Naive B cell (primary cell): ENCODE measurements at regions not wholly inside any gene's neighbourhood (a gene's known extent, or its start where the extent isn't known, plus 50 kb on each side); places are given as distances from the start of the nearest gene placed in this dataset.

Experiments
- ATAC-seq, 2 donors: fragments of 150-1000 bp; cut with Tn5 transposase; 2 replicates each; pipeline ENCODE4 v1.10.0; 2021; ENCODE audit warnings: low read depth in 2 of 2, mild to moderate bottlenecking in 2 of 2, moderate library complexity in 2 of 2
- DNase-seq: peaks from one replicate; pipeline ENCODE4 v3.0.0; 2022
- H3K27ac Mint-ChIP-seq, 6 donors: one replicate each; pipeline ENCODE4 v1.8.0; 2020 to 2022; ENCODE audit warnings: mild to moderate bottlenecking in 6 of 6, mixed read lengths in 6 of 6, moderate library complexity in 5 of 6, inconsistent platforms in 2 of 6
- H3K27me3 Mint-ChIP-seq, 3 donors: one replicate each; pipeline ENCODE4 v1.8.0; 2021 to 2022; ENCODE audit warnings: mixed read lengths in 3 of 3, mild to moderate bottlenecking in 1 of 3
- H3K36me3 Mint-ChIP-seq, 2 donors: one replicate each; pipeline ENCODE4 v1.8.0; 2020 to 2022; ENCODE audit warnings: mixed read lengths in 2 of 2, inconsistent platforms in 1 of 2, mild to moderate bottlenecking in 1 of 2
- H3K4me1 Mint-ChIP-seq, 3 donors: one replicate each; pipeline ENCODE4 v1.8.0; 2020 to 2022; ENCODE audit warnings: mixed read lengths in 3 of 3, inconsistent platforms in 1 of 3, mild to moderate bottlenecking in 1 of 3, moderate library complexity in 1 of 3
- H3K4me3 Mint-ChIP-seq, 8 donors: one replicate each; pipeline ENCODE4 v1.8.0; 2020 to 2022; ENCODE audit warnings: mild to moderate bottlenecking in 8 of 8, mixed read lengths in 8 of 8, moderate library complexity in 8 of 8, inconsistent platforms in 2 of 8
- H3K9me3 Mint-ChIP-seq, 7 donors: one replicate each; pipeline ENCODE4 v1.8.0; 2020 to 2022; ENCODE audit warnings: mixed read lengths in 7 of 7, mild to moderate bottlenecking in 5 of 7, inconsistent platforms in 2 of 7, moderate library complexity in 1 of 7

DNA sequence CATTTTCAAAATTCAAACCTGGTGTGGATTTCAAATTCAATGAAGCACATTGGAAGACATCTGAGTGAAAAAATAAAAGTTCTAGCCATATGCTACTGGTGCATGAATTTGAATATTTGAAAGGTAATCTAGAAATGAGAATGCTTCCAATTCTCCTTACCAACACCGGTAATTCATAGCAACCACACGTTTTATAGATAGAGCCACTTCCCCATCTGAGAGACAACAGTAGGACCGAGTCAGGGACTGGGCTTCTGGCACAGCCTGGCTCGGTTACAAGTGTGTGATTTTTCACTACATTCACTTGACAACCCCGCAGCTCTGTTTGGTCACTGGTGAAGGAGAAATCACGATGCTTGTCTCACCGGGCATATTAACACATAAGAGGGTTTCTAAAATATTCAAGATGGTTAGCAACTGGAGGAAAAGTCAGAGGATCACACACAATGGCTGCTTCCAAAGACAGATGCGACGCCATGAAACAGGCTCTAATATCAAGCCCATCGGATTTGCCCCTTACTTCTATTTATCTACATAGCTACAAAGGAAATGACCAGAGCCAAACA is 86.5 kb upstream of the FOXN3 start:
- Mint-ChIP-seq H3K27me3 (no peaks in the 10 kb centered on the region), H3K4me1 (peaks cover 22 to 38% (median 29%) of the 10 kb centered on the region in 3 donors), H3K4me3 (peak overlapping the region in 1 of 8 donors; percentile 41), H3K27ac (peak overlapping the region in 4 of 6 donors; percentile 72 to 84 (median 82)), H3K36me3 (peaks cover 6 to 8% of the 10 kb centered on the region in 2 donors), H3K9me3 (no peaks in the 10 kb centered on the region)
- DNase-seq (no peak), ATAC-seq (peak; percentile 46 to 73)

- H3K4me3 Mint-ChIP-seq = no peak overlapping the region
- peak overlapping the region in 2 of 6 donors; percentile 27 to 72 for H3K27ac Mint-ChIP-seq
- H3K36me3 Mint-ChIP-seq = peaks cover 6 to 8% of the 10 kb centered on the region in 2 donors
- no peak for ATAC-seq
- no peaks in the 10 kb centered on the region for H3K9me3 Mint-ChIP-seq
- H3K27me3 Mint-ChIP-seq = no peaks in the 10 kb centered on the region
- peaks cover 18 to 33% (median 29%) of the 10 kb centered on the region in 3 donors for H3K4me1 Mint-ChIP-seq
- no peak for DNase-seq
Measured at GRCh38 chr14:89502966-89503365, 85.9 kb upstream of the FOXN3 start.

DNA sequence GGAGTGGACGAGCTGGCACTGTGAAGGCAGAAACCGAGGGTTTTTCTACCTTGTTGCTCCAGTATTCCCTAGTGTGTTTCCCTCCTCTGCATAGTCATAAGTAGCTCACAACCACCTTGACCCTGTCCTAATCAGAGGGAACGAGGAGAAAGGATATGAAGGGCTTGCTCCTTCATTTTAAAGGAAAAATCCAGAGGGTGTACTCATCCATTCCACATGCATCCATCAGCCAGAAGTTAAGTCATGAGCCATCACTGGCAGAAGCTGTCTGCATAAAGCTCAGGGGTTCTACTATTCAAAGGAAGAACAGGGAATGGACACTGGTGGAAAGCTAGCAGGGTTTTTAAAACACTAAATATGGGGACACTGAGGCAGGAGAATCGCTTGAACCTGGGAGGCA is 84.3 kb upstream of the FOXN3 start:
- Mint-ChIP-seq H3K4me1 (peaks cover 22 to 30% (median 29%) of the 10 kb centered on the region in 3 donors), H3K27ac (no peak overlapping the region), H3K9me3 (no peaks in the 10 kb centered on the region), H3K36me3 (peaks cover 6 to 8% of the 10 kb centered on the region in 2 donors), H3K4me3 (no peak overlapping the region), H3K27me3 (no peaks in the 10 kb centered on the region)
- ATAC-seq (no peak), DNase-seq (no peak)

DNA sequence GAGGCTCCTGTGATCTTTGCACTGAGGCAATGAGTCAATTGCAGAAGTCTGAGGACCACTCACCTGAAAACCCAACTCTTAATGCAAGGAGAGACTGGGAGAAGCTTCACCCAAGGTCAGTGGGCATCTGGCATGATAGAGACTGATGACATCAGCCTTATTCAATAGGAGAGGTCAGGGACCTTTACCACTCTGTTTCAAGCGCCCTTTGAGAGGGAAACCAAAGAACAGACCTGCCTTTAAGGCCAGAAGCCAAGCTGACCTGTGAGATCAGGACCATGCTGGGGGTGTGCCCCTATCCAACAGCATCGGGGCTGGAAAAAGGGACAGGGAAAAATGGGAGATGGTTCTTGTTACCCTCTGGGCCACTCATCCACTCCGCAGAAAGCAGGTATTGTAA is 83.3 kb upstream of the FOXN3 start:
- Mint-ChIP-seq H3K9me3 (no peaks in the 10 kb centered on the region), H3K27ac (peak overlapping the region in 2 of 6 donors; percentile 51 to 52), H3K27me3 (no peaks in the 10 kb centered on the region), H3K4me1 (peaks cover 26 to 39% (median 37%) of the 10 kb centered on the region in 3 donors), H3K36me3 (peaks cover 6 to 8% of the 10 kb centered on the region in 2 donors), H3K4me3 (no peak overlapping the region)
- no peak for DNase-seq
- no peak for ATAC-seq

DNA sequence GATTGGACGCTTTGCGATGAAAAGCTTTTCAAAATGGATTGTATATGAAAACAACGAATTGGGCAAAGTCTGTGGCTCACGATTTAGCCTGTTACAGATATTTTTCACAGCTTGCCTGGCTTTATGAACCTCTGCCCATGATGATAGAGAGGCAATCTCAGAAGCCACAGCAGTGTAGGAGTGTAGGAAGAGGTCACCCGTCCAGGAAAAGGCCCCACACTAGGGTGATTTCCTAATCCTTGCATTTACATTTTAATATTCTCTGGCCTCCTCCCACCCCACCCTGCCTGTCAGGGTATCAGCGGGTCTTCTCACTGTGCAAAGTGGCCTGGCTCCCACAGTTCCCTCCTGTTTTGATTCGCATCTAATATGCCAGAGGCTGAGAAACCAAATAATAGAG is 81.8 kb upstream of the FOXN3 start:
- H3K9me3 Mint-ChIP-seq = no peaks in the 10 kb centered on the region
- DNase-seq (no peak), ATAC-seq (no peak)
- H3K4me3 Mint-ChIP-seq = no peak overlapping the region
- peak overlapping the region in 3 of 6 donors; percentile 44 to 83 (median 47) for H3K27ac Mint-ChIP-seq
- H3K4me1 Mint-ChIP-seq = peaks cover 26 to 39% (median 37%) of the 10 kb centered on the region in 3 donors
- peaks cover 6 to 8% of the 10 kb centered on the region in 2 donors for H3K36me3 Mint-ChIP-seq
- no peaks in the 10 kb centered on the region for H3K27me3 Mint-ChIP-seq

GRCh38 chr14:89495718-89496117 is 78.7 kb upstream of the FOXN3 start:
- no peak for ATAC-seq
- H3K36me3 Mint-ChIP-seq = peaks cover under 1 to 6% of the 10 kb centered on the region in 2 donors
- no peak for DNase-seq
- H3K27me3 Mint-ChIP-seq = no peaks in the 10 kb centered on the region
- H3K9me3 Mint-ChIP-seq = no peaks in the 10 kb centered on the region
- H3K4me1 Mint-ChIP-seq = peaks cover 31 to 35% (median 34%) of the 10 kb centered on the region in 3 donors
- peak overlapping the region in 1 of 8 donors; percentile 20 for H3K4me3 Mint-ChIP-seq
- peak overlapping the region; percentile 21 to 98 (median 92) for H3K27ac Mint-ChIP-seq

DNA sequence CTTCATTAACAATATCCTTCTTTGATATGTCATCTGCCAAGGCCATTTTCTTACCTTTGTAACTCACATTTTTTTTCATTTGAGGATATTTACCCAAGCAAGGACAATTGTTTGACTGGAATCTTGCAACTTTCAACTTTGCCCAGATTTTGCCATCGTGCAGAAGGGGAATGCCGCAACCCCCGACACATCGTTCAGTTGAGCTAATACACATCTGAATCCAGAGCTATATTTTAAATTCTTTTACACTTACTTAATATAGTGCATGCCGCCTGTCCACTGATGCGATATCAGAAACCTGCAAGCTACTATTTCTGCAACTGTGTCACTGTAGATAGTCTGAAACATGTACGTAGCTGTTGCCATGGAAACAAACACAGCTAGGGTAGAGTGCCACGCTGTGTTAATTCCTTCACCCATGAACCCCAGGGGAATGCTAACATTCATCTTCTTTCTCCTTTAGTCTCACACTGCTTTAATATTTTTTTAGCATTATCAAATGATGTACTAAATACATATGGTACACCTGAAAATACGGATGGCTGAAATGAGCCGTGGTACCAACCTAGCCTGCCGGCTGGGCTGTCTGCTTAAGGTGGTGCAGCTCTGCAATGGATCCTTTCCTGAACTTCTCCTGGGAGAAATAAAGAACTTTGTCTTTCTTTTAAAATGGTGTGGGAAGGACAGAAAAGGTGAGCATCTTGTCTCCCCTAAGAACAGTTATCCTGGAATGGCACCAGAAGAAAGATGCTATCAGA is 77.0 kb upstream of the FOXN3 start:
- peak overlapping the region; percentile 45 to 84 (median 62) for H3K4me3 Mint-ChIP-seq
- DNase-seq (peak; percentile 81), ATAC-seq (peak; percentile 99)
- H3K27ac Mint-ChIP-seq = peak overlapping the region; percentile 91 to 98 (median 95)
- peaks cover 31 to 40% (median 37%) of the 10 kb centered on the region in 3 donors for H3K4me1 Mint-ChIP-seq
- H3K36me3 Mint-ChIP-seq = no peaks in the 10 kb centered on the region
- no peaks in the 10 kb centered on the region for H3K9me3 Mint-ChIP-seq
- H3K27me3 Mint-ChIP-seq = no peaks in the 10 kb centered on the region

DNA sequence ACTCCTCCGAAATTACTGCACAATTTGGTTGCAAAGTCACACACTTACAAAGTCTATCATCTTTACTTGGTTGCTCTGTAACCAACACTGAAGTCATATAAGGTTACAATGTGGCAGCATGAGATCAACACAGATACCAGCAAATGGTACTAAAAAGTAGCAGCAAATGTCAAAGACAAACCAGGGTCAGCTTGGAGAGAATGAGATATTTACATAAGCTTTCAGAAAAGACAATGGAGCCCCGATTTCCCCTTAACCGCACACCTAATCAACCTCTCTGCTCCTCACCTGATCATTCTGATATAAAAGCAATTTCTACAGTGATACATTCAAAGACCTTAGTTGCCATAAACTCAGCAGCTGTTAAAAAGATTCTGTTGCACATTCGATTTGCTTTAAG is 76.4 kb upstream of the FOXN3 start:
- Mint-ChIP-seq H3K9me3 (no peaks in the 10 kb centered on the region), H3K36me3 (no peaks in the 10 kb centered on the region), H3K27me3 (no peaks in the 10 kb centered on the region), H3K4me3 (peak overlapping the region; percentile 30 to 84 (median 59)), H3K4me1 (peaks cover 31 to 40% (median 37%) of the 10 kb centered on the region in 3 donors), H3K27ac (peak overlapping the region; percentile 71 to 98 (median 94))
- no peak for DNase-seq
- ATAC-seq = no peak

DNA sequence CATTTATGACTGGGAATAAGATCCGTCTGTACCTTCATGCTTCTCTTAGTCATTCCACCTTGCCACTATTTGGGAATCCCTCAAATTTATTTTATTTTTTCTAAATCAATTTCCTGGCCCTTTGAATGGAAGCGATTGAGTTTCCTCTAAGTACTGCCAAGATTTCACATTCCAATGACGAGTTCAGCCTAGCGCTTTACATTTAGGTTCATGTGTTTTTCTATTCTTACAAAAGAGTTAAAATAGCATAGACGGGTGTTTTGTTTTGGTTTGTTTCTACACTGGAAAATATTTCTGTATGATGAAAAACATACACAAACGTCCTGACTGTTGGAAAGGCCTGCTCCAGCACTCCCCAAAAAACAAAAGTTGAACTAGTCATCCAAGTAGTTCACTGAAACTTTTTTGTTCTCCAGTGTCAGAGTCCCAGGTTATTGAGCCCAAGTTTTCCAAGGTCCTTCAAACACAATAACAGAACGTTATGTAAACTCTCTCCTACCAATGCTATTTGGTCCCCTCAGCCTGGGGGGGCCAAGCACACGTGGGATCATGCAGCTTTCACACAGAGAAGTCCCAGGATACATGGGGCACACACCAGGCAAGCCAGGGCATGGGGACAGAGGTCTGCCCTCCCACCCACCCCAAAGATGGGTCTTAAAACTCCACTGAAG is 74.8 kb upstream of the FOXN3 start:
- peaks cover 36 to 44% (median 41%) of the 10 kb centered on the region in 3 donors for H3K4me1 Mint-ChIP-seq

GRCh38 chr14:89490466-89490865 is 73.4 kb upstream of the FOXN3 start:
- H3K27ac Mint-ChIP-seq = peak overlapping the region in 4 of 6 donors; percentile 21 to 85 (median 63)
- no peak overlapping the region for H3K4me3 Mint-ChIP-seq
- no peaks in the 10 kb centered on the region for H3K27me3 Mint-ChIP-seq
- H3K9me3 Mint-ChIP-seq = no peaks in the 10 kb centered on the region
- H3K36me3 Mint-ChIP-seq = peaks cover 5 to 12% of the 10 kb centered on the region in 2 donors
- peaks cover 37 to 43% (median 41%) of the 10 kb centered on the region in 3 donors for H3K4me1 Mint-ChIP-seq
- DNase-seq = no peak
- no peak for ATAC-seq

More for the DNA sequence above, 74.8 kb upstream of the FOXN3 start:
- ATAC-seq (no peak), DNase-seq (no peak)
- H3K9me3 Mint-ChIP-seq = no peaks in the 10 kb centered on the region
- H3K27ac Mint-ChIP-seq = peak overlapping the region in 3 of 6 donors; percentile 28 to 98 (median 67)
- H3K27me3 Mint-ChIP-seq = no peaks in the 10 kb centered on the region
- H3K4me3 Mint-ChIP-seq = no peak overlapping the region
- H3K36me3 Mint-ChIP-seq = peaks cover 0 to 5% of the 10 kb centered on the region in 2 donors

DNA sequence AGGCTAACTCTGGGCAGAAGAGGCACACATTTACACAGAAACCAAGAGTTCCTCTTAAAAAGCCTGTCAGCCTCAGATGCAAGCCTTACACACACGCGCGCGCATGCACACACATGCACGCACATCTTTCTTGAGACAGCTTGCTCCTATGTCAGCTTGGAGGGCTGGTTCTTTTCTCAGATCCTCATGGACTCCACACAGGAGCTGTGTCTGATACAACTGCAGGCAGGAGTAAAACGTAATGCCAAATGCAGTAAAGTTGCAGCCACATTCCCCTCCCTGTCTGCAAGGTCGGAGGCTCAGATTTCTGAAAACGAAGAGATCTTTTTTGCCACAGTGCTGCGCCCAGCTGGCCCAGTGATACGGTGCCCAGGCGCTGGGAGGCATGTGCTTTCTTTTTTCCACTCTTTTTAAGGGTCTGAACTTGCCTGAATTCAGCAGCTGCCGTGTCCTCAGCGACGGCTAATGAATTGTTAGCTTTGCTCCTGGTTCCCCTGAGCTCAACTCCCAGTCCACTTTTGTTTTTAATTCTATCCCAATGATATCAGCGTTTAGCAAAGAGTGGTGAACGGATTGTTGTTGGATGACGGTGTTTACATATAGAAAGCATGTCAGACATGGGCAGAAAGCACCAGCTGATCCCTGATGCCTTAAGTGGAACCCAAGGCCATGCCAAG is 72.9 kb upstream of the FOXN3 start:
- no peak for ATAC-seq
- Mint-ChIP-seq H3K4me3 (no peak overlapping the region), H3K27ac (peak overlapping the region in 5 of 6 donors; percentile 9 to 85 (median 42)), H3K36me3 (peaks cover 5 to 16% of the 10 kb centered on the region in 2 donors), H3K9me3 (no peaks in the 10 kb centered on the region), H3K4me1 (peaks cover 35 to 40% (median 38%) of the 10 kb centered on the region in 3 donors), H3K27me3 (no peaks in the 10 kb centered on the region)
- no peak for DNase-seq

DNA sequence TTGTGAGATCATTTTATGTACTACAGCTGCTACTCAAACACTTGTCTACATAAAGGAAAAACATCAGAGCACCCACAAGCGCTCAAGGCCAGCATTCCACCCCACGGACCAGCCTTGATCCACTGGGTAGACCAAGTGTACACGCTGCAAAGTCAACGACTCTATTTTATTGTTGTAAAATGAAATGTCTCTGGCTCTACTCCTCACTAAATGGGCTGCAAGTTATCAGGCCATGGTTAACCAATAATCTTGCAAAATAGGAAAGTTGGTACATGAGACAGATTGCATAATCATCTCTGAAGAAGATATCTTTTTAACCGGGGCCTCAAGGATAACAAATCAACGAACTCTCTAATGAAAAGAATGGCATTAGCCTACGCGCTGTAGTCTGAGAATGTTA is 69.9 kb upstream of the FOXN3 start:
- Mint-ChIP-seq H3K27ac (peak overlapping the region in 1 of 6 donors; percentile 10), H3K36me3 (peaks cover 5 to 16% of the 10 kb centered on the region in 2 donors), H3K4me3 (no peak overlapping the region), H3K4me1 (peaks cover 17 to 23% (median 20%) of the 10 kb centered on the region in 3 donors), H3K27me3 (no peaks in the 10 kb centered on the region), H3K9me3 (no peaks in the 10 kb centered on the region)
- ATAC-seq = no peak
- DNase-seq = no peak

- no peak for DNase-seq
- no peak for ATAC-seq
- H3K27ac Mint-ChIP-seq = peak overlapping the region in 1 of 6 donors; percentile 27
- H3K27me3 Mint-ChIP-seq = no peaks in the 10 kb centered on the region
- H3K36me3 Mint-ChIP-seq = peaks cover 5 to 16% of the 10 kb centered on the region in 2 donors
- no peak overlapping the region for H3K4me3 Mint-ChIP-seq
- peaks cover 17 to 23% (median 20%) of the 10 kb centered on the region in 3 donors for H3K4me1 Mint-ChIP-seq
- H3K9me3 Mint-ChIP-seq = no peaks in the 10 kb centered on the region
Measured at GRCh38 chr14:89486505-89486904, 69.5 kb upstream of the FOXN3 start.
